CD4-positive, alpha-beta T cell treated with Interleukin-15 for 4 hours (primary cell): ENCODE measurements at regions not wholly inside any gene's neighbourhood (a gene's known extent, or its start where the extent isn't known, plus 50 kb on each side); places are given as distances from the start of the nearest gene placed in this dataset.

Source experiments
- DNase-seq: peaks from one replicate; pipeline ENCODE4 v3.0.0-alpha.2; 2020; ENCODE audit warnings: low spot score

- DNase-seq = no peak
Observed at GRCh38 chr12:67151886-67152285, 117.3 kb upstream of the CAND1 start.

- DNase-seq = no peak
Observed at GRCh38 chr12:67152451-67152850, 116.7 kb upstream of the CAND1 start.

GRCh38 chr12:67154901-67155300, 114.3 kb upstream of the CAND1 start:
- no peak for DNase-seq

- no peak for DNase-seq
Observed at GRCh38 chr12:67155863-67156262, 113.3 kb upstream of the CAND1 start.

- peak; percentile 36 for DNase-seq
Observed at GRCh38 chr12:67161322-67161918, 107.7 kb upstream of the CAND1 start.

GRCh38 chr12:67173258-67173657, 95.9 kb upstream of the CAND1 start:
- no peak for DNase-seq

- no peak for DNase-seq
Observed at GRCh38 chr12:67182551-67182950, 86.6 kb upstream of the CAND1 start.

GRCh38 chr12:67193704-67194103, 75.5 kb upstream of the CAND1 start:
- DNase-seq = no peak

- DNase-seq = no peak
Observed at GRCh38 chr12:67200386-67200785, 68.8 kb upstream of the CAND1 start.

- no peak for DNase-seq
Observed at GRCh38 chr12:67202011-67202677, 67.0 kb upstream of the CAND1 start.

- no peak for DNase-seq
Observed at GRCh38 chr12:67202678-67203012, 66.5 kb upstream of the CAND1 start.

- no peak for DNase-seq
Observed at GRCh38 chr12:67208281-67209067, 60.7 kb upstream of the CAND1 start.

GRCh38 chr12:67211029-67211428, 58.1 kb upstream of the CAND1 start:
- no peak for DNase-seq

GRCh38 chr12:67211494-67211893, 57.7 kb upstream of the CAND1 start:
- no peak for DNase-seq

GRCh38 chr12:67217647-67218046, 51.5 kb upstream of the CAND1 start:
- no peak for DNase-seq
